KMS-11 (cell line): ENCODE measurements at regions not wholly inside any gene's neighbourhood (a gene's known extent, or its start where the extent isn't known, plus 50 kb on each side); places are given as distances from the start of the nearest gene placed in this dataset.

Experiments used
- H2AFZ ChIP-seq: fragments of 200-600 bp; sonication (generic); 2 replicates; pipeline ENCODE4 v1.6.1; 2016; ENCODE audit warnings: antibody characterized with exemption, mixed run types, low read depth
- H3K27ac ChIP-seq: fragments of 200-600 bp; sonication (generic); 2 replicates; pipeline ENCODE4 v1.6.1; 2016; ENCODE audit warnings: mild to moderate bottlenecking, mixed run types
- H3K27me3 ChIP-seq: fragments of 200-600 bp; sonication (generic); 2 replicates; pipeline ENCODE4 v1.6.1; 2017; ENCODE audit warnings: mild to moderate bottlenecking, low read depth, mixed run types, moderate library complexity; ENCODE audit not compliant: insufficient read depth
- H3K36me3 ChIP-seq: fragments of 200-600 bp; sonication (generic); 2 replicates; pipeline ENCODE4 v1.6.1; 2017; ENCODE audit warnings: mild to moderate bottlenecking, mixed run types; ENCODE audit not compliant: insufficient read depth
- H3K4me1 ChIP-seq: fragments of 200-600 bp; sonication (generic); 2 replicates; pipeline ENCODE4 v1.6.1; 2016; ENCODE audit warnings: mild to moderate bottlenecking, low read depth, mixed run types; ENCODE audit not compliant: poor library complexity, severe bottlenecking
- H3K4me2 ChIP-seq: fragments of 200-600 bp; sonication (generic); 2 replicates; pipeline ENCODE4 v1.7.0; 2016; ENCODE audit warnings: mild to moderate bottlenecking, mixed run types
- H3K4me3 ChIP-seq: fragments of 200-600 bp; sonication (generic); IDR thresholded peaks from 2 replicates; pipeline ENCODE4 v1.6.1; 2017; ENCODE audit warnings: low read depth, low read length, mixed read lengths; ENCODE audit not compliant: insufficient read depth
- H3K79me2 ChIP-seq: fragments of 200-600 bp; sonication (generic); 2 replicates; pipeline ENCODE4 v1.6.1; 2016; ENCODE audit warnings: low read depth, mixed run types; ENCODE audit not compliant: insufficient read depth
- H3K9ac ChIP-seq: fragments of 200-600 bp; sonication (generic); 2 replicates; pipeline ENCODE4 v1.6.1; 2016; ENCODE audit warnings: mild to moderate bottlenecking, mixed run types
- H4K20me1 ChIP-seq: fragments of 200-600 bp; sonication (generic); 2 replicates; pipeline ENCODE4 v1.6.1; 2016; ENCODE audit warnings: mild to moderate bottlenecking, mixed run types; ENCODE audit not compliant: insufficient read depth
- CTCF ChIP-seq: fragments of 200-600 bp; sonication (generic); conservative IDR thresholded peaks from 2 replicates; pipeline ENCODE4 v1.6.1; 2017; ENCODE audit warnings: low read depth, mild to moderate bottlenecking, antibody characterized with exemption, low read length, moderate library complexity, mixed read lengths

GRCh38 chr12:46504494-46504893, 131.9 kb upstream of the SLC38A2 start:
- H3K4me2 ChIP-seq: no peak overlapping the region
- no peak overlapping the region for H3K4me3 ChIP-seq
- H3K9ac ChIP-seq: no peak overlapping the region
- no peaks in the 10 kb centered on the region for H3K27me3 ChIP-seq
- H4K20me1 ChIP-seq: no peaks in the 10 kb centered on the region
- H3K79me2 ChIP-seq: no peaks in the 10 kb centered on the region
- H3K36me3 ChIP-seq: no peaks in the 10 kb centered on the region
- H2AFZ ChIP-seq: no peak overlapping the region
- H3K4me1 ChIP-seq: peaks cover 51% of the 10 kb centered on the region
- TF ChIP-seq CTCF: no peak
- H3K27ac ChIP-seq: no peak overlapping the region

GRCh38 chr12:46503637-46504175, 131.1 kb upstream of the SLC38A2 start:
- Histone ChIP-seq H2AFZ (no peak overlapping the region), H3K27me3 (no peaks in the 10 kb centered on the region), H3K79me2 (no peaks in the 10 kb centered on the region), H3K27ac (no peak overlapping the region), H3K9ac (no peak overlapping the region), H3K36me3 (no peaks in the 10 kb centered on the region), H3K4me3 (no peak overlapping the region), H3K4me1 (peaks cover 59% of the 10 kb centered on the region), H4K20me1 (no peaks in the 10 kb centered on the region), H3K4me2 (no peak overlapping the region)
- no peak for TF ChIP-seq CTCF

- TF ChIP-seq CTCF: no peak
- H3K27me3 ChIP-seq: no peaks in the 10 kb centered on the region
- H3K27ac ChIP-seq: peak overlapping the region; percentile 65
- H3K36me3 ChIP-seq: no peaks in the 10 kb centered on the region
- no peaks in the 10 kb centered on the region for H4K20me1 ChIP-seq
- H3K79me2 ChIP-seq: no peaks in the 10 kb centered on the region
- H3K4me1 ChIP-seq: peaks cover 76% of the 10 kb centered on the region
- peak overlapping the region; percentile 46 for H3K4me2 ChIP-seq
- no peak overlapping the region for H3K9ac ChIP-seq
- no peak overlapping the region for H3K4me3 ChIP-seq
- no peak overlapping the region for H2AFZ ChIP-seq
These were observed 128.1 kb upstream of the SLC38A2 start for GRCh38 chr12:46500673-46501072.

- Histone ChIP-seq H3K27ac (peak overlapping the region; percentile 65), H3K4me2 (peak overlapping the region; percentile 46), H3K79me2 (no peaks in the 10 kb centered on the region), H3K27me3 (no peaks in the 10 kb centered on the region), H3K4me1 (peaks cover 71% of the 10 kb centered on the region), H4K20me1 (no peaks in the 10 kb centered on the region), H3K9ac (peak overlapping the region; percentile 21; the same call in 1 of the 2 replicates), H3K36me3 (no peaks in the 10 kb centered on the region), H2AFZ (peak overlapping the region; percentile 8; the same call in 1 of the 2 replicates), H3K4me3 (no peak overlapping the region)
- no peak for TF ChIP-seq CTCF
These were observed 127.3 kb upstream of the SLC38A2 start for GRCh38 chr12:46499901-46500300.
